Uterus (tissue), 3 donors: ENCODE measurements at regions not wholly inside any gene's neighbourhood (a gene's known extent, or its start where the extent isn't known, plus 50 kb on each side); places are given as distances from the start of the nearest gene placed in this dataset.

Source experiments
- DNase-seq, 2 donors: peaks; one replicate each; pipeline ENCODE4 v3.0.0-alpha.2; 2019 to 2020
- H3K27ac ChIP-seq, 2 donors: fragments of 200-600 bp; sonication (generic); 1 replicate in 1 of 2; 2 replicates in 1 of 2; pipeline ENCODE4 v1.5.1; 2016 to 2018
- H3K27me3 ChIP-seq, 2 donors: fragments of 200-600 bp; sonication (generic); one replicate each; pipeline ENCODE4 v1.5.1; 2018 to 2019; ENCODE audit warnings: control low read depth in 1 of 2
- H3K36me3 ChIP-seq, 2 donors: fragments of 200-600 bp; sonication (generic); one replicate each; pipeline ENCODE4 v1.5.1; 2019; ENCODE audit warnings: control low read depth in 1 of 2
- H3K4me1 ChIP-seq, 2 donors: fragments of 200-600 bp; sonication (generic); one replicate each; pipeline ENCODE4 v1.5.1; 2018 to 2019; ENCODE audit warnings: control low read depth in 1 of 2
- H3K4me3 ChIP-seq, 2 donors: fragments of 200-600 bp; sonication (generic); 1 replicate in 1 of 2; 2 replicates in 1 of 2; pipeline ENCODE4 v1.5.1; 2018 to 2019; ENCODE audit warnings: mild to moderate bottlenecking in 1 of 2
- H3K9me3 ChIP-seq, 2 donors: fragments of 200-600 bp; sonication (generic); one replicate each; pipeline ENCODE4 v1.5.1; 2019; ENCODE audit warnings: control low read depth in 1 of 2
- CTCF ChIP-seq, 4 experiments: fragments of 200-600 bp in 2 of 4; fragments of 450-650 bp in 2 of 4; sonication (generic) in 2 of 4; IDR thresholded peaks; one replicate each; pipeline ENCODE4 v1.5.1; 2016 to 2019; ENCODE audit warnings: antibody characterized with exemption in 4 of 4, mild to moderate bottlenecking in 2 of 4, moderate library complexity in 1 of 4
- POLR2A ChIP-seq, 2 donors: fragments of 450-650 bp; IDR thresholded peaks; one replicate each; pipeline ENCODE4 v1.6.1; 2016; ENCODE audit warnings: antibody characterized with exemption in 2 of 2, mild to moderate bottlenecking in 1 of 2, moderate library complexity in 1 of 2
- intact Hi-C: fragments of 100-400 bp; cut with DNase I; formaldehyde crosslinking; loops from one replicate; pipeline ENCODE4 v1.15.1; 2023; ENCODE audit warnings: low total_unique reads
- donor health status: DM: yes; HTN: yes; CAD: no.

GRCh38 chr4:58119298-58119697, 1009.1 kb upstream of the IGFBP7 start:
- H3K4me3 ChIP-seq = no peak overlapping the region
- TF ChIP-seq POLR2A (IDR thresholded peaks at IDR 0.05) (no peak), CTCF (IDR thresholded peaks at IDR 0.05) (no peak)
- H3K9me3 ChIP-seq = no peaks in the 10 kb centered on the region
- no peak for DNase-seq
- no peak overlapping the region for H3K27ac ChIP-seq
- H3K36me3 ChIP-seq = no peaks in the 10 kb centered on the region
- intact Hi-C loops = no loop called here
- no peaks in the 10 kb centered on the region for H3K27me3 ChIP-seq
- H3K4me1 ChIP-seq = no peaks in the 10 kb centered on the region

GRCh38 chr4:58113126-58113525, 1002.9 kb upstream of the IGFBP7 start:
- no peaks in the 10 kb centered on the region for H3K4me1 ChIP-seq
- no peaks in the 10 kb centered on the region for H3K27me3 ChIP-seq
- no peak overlapping the region for H3K27ac ChIP-seq
- intact Hi-C loops = no loop called here
- H3K4me3 ChIP-seq = no peak overlapping the region
- H3K36me3 ChIP-seq = no peaks in the 10 kb centered on the region
- TF ChIP-seq POLR2A (IDR thresholded peaks at IDR 0.05) (no peak), CTCF (IDR thresholded peaks at IDR 0.05) (no peak)
- DNase-seq = no peak
- no peaks in the 10 kb centered on the region for H3K9me3 ChIP-seq

GRCh38 chr4:58111818-58112217, 1001.6 kb upstream of the IGFBP7 start:
- no peak for TF ChIP-seq CTCF (IDR thresholded peaks at IDR 0.05)
- DNase-seq = no peak
- intact Hi-C loops = no loop called here
- no peaks in the 10 kb centered on the region for H3K36me3 ChIP-seq
- no peaks in the 10 kb centered on the region for H3K9me3 ChIP-seq
- no peak overlapping the region for H3K27ac ChIP-seq
- H3K27me3 ChIP-seq = no peaks in the 10 kb centered on the region
- H3K4me3 ChIP-seq = no peak overlapping the region
- H3K4me1 ChIP-seq = no peaks in the 10 kb centered on the region

- H3K27ac ChIP-seq = no peak overlapping the region
- no peaks in the 10 kb centered on the region for H3K27me3 ChIP-seq
- no peaks in the 10 kb centered on the region for H3K4me1 ChIP-seq
Measured at GRCh38 chr4:58093352-58093751, 983.2 kb upstream of the IGFBP7 start.

GRCh38 chr4:58090539-58090938, 980.4 kb upstream of the IGFBP7 start:
- Histone ChIP-seq H3K9me3 (no peaks in the 10 kb centered on the region), H3K27me3 (no peaks in the 10 kb centered on the region), H3K4me1 (no peaks in the 10 kb centered on the region), H3K27ac (no peak overlapping the region), H3K4me3 (no peak overlapping the region), H3K36me3 (no peaks in the 10 kb centered on the region)
- intact Hi-C loops = no loop called here
- TF ChIP-seq POLR2A (IDR thresholded peaks at IDR 0.05) (no peak), CTCF (IDR thresholded peaks at IDR 0.05) (no peak)
- DNase-seq = no peak

More at GRCh38 chr4:58093352-58093751, 983.2 kb upstream of the IGFBP7 start:
- intact Hi-C loops = no loop called here
- Histone ChIP-seq H3K9me3 (no peaks in the 10 kb centered on the region), H3K4me3 (no peak overlapping the region), H3K36me3 (no peaks in the 10 kb centered on the region)
- TF ChIP-seq CTCF (IDR thresholded peaks at IDR 0.05) = no peak
- TF ChIP-seq POLR2A (IDR thresholded peaks at IDR 0.05) = no peak
- DNase-seq = no peak
